Activated naive CD8-positive, alpha-beta T cell treated with anti-CD3 and anti-CD28 coated beads, Interleukin-2, amount 50 U/mL, for 24 hours (primary cell): ENCODE measurements at regions not wholly inside any gene's neighbourhood (a gene's known extent, or its start where the extent isn't known, plus 50 kb on each side); places are given as distances from the start of the nearest gene placed in this dataset.

Experiments used
- ATAC-seq: fragments of 150-1000 bp; cut with Tn5 transposase; one replicate; pipeline ENCODE4 v1.10.0; 2021
- DNase-seq: peaks from one replicate; pipeline ENCODE4 v3.0.0; 2021
- H3K27ac Mint-ChIP-seq: one replicate; pipeline ENCODE4 v1.8.0; 2021; ENCODE audit warnings: mild to moderate bottlenecking, mixed read lengths
- H3K27me3 Mint-ChIP-seq: one replicate; pipeline ENCODE4 v1.8.0; 2021; ENCODE audit warnings: mixed read lengths
- H3K36me3 Mint-ChIP-seq: one replicate; pipeline ENCODE4 v1.8.0; 2021; ENCODE audit warnings: low read depth, mixed read lengths
- H3K4me1 Mint-ChIP-seq: one replicate; pipeline ENCODE4 v1.8.0; 2021; ENCODE audit warnings: mixed read lengths
- H3K4me3 Mint-ChIP-seq: one replicate; pipeline ENCODE4 v1.8.0; 2021; ENCODE audit warnings: mild to moderate bottlenecking, moderate library complexity, mixed read lengths
- H3K9me3 Mint-ChIP-seq: one replicate; pipeline ENCODE4 v1.8.0; 2021; ENCODE audit warnings: mixed read lengths

DNA sequence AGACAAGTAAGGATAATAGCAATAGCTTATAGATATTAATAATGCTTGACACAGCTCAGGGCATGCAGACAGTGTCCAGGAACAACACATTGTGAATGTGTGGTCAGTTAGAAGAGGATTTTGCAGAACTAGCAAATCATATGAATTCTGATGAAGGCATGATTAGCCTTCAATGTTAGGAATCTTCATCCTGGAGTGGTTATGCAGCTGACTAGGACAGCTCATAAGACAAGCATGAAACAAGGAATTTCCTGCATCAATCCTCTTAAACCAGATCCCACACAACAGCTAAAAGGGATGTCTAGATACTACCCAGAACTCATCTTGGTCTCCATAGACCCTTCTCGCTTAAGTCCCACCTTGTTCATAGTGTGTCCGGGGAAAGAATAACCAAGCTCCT is 499.0 kb upstream of the ATP11B start:
- no peaks in the 10 kb centered on the region for H3K36me3 Mint-ChIP-seq
- DNase-seq (no peak), ATAC-seq (no peak)
- no peaks in the 10 kb centered on the region for H3K9me3 Mint-ChIP-seq
- no peak overlapping the region for H3K27ac Mint-ChIP-seq
- H3K4me1 Mint-ChIP-seq = no peaks in the 10 kb centered on the region
- H3K4me3 Mint-ChIP-seq = no peak overlapping the region
- H3K27me3 Mint-ChIP-seq = no peaks in the 10 kb centered on the region

DNA sequence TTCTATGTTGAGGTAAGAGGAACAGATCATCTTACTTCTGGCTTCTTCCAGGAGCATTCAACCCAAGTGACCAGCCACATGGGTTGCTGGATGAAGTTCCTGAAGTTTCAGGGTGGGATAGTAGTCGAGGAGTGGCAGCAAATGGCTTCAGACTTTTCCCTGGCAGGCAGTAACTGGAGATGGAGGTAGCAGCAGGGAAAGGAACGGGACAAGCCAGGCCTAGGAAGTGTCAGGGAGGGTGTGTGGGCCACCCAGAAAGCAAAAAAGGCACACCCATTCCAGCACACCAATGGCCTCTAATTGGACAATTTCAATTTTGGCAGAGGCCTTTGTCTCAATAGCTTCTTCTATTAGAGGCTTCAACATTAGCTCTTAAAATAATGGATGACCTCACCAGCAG is 498.6 kb upstream of the ATP11B start:
- Mint-ChIP-seq H3K4me1 (no peaks in the 10 kb centered on the region), H3K36me3 (no peaks in the 10 kb centered on the region), H3K27me3 (no peaks in the 10 kb centered on the region), H3K27ac (no peak overlapping the region), H3K4me3 (no peak overlapping the region), H3K9me3 (no peaks in the 10 kb centered on the region)
- DNase-seq (no peak), ATAC-seq (no peak)

DNA sequence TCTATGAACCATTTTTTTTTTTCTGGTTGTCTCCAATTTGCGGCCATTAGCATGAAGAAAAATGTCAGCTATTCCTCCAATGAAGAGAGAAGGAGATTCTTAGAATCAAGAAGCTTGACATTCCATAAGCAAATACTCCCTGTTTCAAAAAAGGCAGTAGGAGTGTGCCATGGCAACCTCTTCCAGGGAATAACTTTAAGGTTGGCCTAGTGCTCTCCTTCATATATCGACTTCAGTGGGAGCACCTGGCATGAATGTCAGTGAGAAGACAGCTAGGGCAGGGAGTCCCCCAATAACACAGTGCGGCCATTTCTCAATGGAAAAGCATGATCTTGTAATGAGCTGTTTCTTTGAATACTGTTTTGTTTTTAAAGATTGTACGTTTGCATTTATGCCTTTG is 493.0 kb upstream of the ATP11B start:
- no peak for ATAC-seq
- H3K27me3 Mint-ChIP-seq = peaks cover 2% of the 10 kb centered on the region
- no peaks in the 10 kb centered on the region for H3K36me3 Mint-ChIP-seq
- no peak overlapping the region for H3K27ac Mint-ChIP-seq
- DNase-seq = no peak
- H3K9me3 Mint-ChIP-seq = no peaks in the 10 kb centered on the region
- H3K4me1 Mint-ChIP-seq = no peaks in the 10 kb centered on the region
- no peak overlapping the region for H3K4me3 Mint-ChIP-seq

DNA sequence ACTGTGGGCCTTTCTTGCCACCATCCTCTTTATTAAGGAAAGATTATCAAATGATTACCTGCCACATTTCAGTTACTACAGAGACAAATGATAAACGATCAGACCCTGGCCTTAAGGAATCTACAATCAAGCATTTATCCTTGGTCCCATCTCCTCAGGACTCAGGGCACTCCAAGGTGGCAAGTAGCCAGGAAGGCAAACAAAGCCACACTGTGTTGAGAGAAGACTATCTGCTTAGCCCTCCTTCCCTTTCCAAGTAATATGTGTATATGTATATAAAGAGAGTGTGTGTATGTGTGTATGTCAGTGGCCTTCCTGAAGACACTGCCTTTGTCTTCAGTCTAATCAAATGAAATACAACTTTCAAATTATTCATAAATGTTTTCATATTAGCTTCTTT is 490.1 kb upstream of the ATP11B start:
- Mint-ChIP-seq H3K4me1 (no peaks in the 10 kb centered on the region), H3K27me3 (peaks cover 2% of the 10 kb centered on the region), H3K9me3 (no peaks in the 10 kb centered on the region), H3K36me3 (no peaks in the 10 kb centered on the region), H3K4me3 (no peak overlapping the region), H3K27ac (no peak overlapping the region)
- DNase-seq = no peak
- ATAC-seq = no peak

DNA sequence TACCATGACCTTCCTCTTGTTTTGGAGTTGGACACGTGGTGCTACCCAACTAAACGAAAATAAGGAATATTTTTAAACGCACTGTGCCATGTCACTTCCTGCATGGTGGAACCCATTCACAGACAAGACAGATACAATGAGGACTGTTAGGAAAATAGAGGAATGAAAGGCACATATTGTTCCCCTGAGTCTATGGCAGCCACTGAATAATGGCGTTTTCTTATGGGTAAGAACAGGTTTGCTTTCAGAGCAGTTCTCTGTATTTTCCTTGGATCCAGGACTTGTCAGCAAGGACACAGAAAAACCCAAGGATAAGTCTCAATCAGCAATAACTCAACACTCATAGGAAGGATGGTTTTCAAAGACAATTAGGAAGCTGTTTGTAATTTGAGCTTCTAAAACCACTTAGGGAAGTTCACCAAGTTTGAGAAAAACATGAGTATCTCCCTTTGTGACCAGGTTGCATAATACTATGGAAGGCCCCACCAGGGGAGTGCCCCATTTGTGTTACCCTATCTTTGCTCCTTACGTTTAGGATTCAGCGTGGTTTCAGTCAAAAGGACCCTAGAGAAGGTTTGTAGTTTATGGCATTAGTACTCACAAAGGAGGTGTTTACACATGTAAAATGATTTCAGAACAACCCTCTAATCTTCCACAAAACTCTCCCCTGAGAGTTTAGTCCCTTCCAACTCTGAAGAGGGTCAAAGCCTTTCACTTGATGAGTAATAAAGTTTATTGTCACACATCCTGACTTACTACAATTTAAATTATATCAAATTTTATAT is 487.2 kb upstream of the ATP11B start:
- H3K36me3 Mint-ChIP-seq = no peaks in the 10 kb centered on the region
- no peak overlapping the region for H3K27ac Mint-ChIP-seq
- ATAC-seq = no peak
- no peak for DNase-seq
- no peak overlapping the region for H3K4me3 Mint-ChIP-seq
- H3K27me3 Mint-ChIP-seq = no peaks in the 10 kb centered on the region
- H3K4me1 Mint-ChIP-seq = no peaks in the 10 kb centered on the region
- no peaks in the 10 kb centered on the region for H3K9me3 Mint-ChIP-seq

DNA sequence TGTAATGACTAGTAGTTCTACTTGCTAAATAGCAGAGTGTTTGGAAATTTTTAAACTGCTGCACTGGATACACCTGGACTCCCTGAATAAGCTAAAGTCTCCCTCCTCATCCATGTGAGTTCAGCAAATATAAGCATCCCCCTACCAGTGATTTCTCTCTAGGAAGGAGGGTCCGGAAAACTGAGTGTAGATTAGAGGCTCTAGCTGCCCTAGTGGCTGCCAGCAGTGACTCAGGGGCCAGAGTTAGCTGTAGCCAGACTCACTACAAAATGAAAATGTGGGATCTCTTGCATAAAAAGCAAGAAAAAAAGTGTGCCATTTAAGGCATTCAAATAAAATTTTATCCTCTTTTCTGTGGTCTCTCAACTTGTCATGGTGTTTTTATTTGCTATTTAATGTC is 485.0 kb upstream of the ATP11B start:
- no peaks in the 10 kb centered on the region for H3K27me3 Mint-ChIP-seq
- ATAC-seq (no peak), DNase-seq (no peak)
- no peaks in the 10 kb centered on the region for H3K4me1 Mint-ChIP-seq
- H3K27ac Mint-ChIP-seq = no peak overlapping the region
- peaks cover 10% of the 10 kb centered on the region for H3K9me3 Mint-ChIP-seq
- H3K36me3 Mint-ChIP-seq = no peaks in the 10 kb centered on the region
- no peak overlapping the region for H3K4me3 Mint-ChIP-seq

DNA sequence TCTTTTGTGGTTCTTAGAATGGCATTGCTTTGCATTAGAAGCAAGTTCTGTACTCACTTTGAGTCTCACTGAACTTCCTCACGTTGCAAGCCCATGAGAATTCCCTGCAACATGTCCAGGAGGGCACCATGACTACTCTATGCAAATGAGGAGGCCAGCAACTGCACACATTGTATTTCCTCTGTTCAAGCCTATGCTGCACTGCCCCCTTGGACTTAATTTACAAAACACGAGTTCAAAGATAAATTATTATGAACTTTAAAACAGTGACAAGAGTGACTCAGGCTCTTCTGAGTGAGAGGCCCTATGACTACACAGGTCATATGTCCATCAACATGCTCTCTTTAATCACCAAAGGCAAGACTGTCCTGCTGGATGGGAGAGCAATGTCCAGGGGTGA is 484.2 kb upstream of the ATP11B start:
- no peak overlapping the region for H3K4me3 Mint-ChIP-seq
- ATAC-seq (no peak), DNase-seq (no peak)
- no peaks in the 10 kb centered on the region for H3K4me1 Mint-ChIP-seq
- H3K36me3 Mint-ChIP-seq = no peaks in the 10 kb centered on the region
- H3K9me3 Mint-ChIP-seq = peaks cover 12% of the 10 kb centered on the region
- no peak overlapping the region for H3K27ac Mint-ChIP-seq
- H3K27me3 Mint-ChIP-seq = no peaks in the 10 kb centered on the region

DNA sequence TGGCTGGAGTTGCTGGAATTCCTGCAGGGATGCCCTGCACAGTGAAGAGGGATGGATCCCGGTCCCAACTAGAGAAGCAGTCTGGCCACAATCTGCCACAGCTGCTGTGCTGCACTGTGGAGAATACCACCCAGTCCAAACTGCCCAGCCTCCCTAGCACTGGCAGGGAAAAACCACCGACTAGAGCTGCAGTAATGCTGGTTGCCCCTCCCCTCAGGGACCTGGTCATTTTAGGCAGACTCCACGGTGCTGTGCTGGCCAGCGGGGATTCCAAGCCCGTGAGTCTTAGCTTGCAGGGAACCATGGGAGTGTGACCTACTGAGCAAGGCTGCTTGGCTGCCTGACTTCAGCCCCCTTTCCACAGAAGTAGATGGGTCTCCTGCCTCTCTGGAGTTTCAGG is 478.0 kb upstream of the ATP11B start:
- Mint-ChIP-seq H3K27me3 (no peaks in the 10 kb centered on the region), H3K27ac (no peak overlapping the region), H3K36me3 (no peaks in the 10 kb centered on the region), H3K4me1 (no peaks in the 10 kb centered on the region), H3K9me3 (peaks cover 24% of the 10 kb centered on the region), H3K4me3 (no peak overlapping the region)
- ATAC-seq (no peak), DNase-seq (no peak)

DNA sequence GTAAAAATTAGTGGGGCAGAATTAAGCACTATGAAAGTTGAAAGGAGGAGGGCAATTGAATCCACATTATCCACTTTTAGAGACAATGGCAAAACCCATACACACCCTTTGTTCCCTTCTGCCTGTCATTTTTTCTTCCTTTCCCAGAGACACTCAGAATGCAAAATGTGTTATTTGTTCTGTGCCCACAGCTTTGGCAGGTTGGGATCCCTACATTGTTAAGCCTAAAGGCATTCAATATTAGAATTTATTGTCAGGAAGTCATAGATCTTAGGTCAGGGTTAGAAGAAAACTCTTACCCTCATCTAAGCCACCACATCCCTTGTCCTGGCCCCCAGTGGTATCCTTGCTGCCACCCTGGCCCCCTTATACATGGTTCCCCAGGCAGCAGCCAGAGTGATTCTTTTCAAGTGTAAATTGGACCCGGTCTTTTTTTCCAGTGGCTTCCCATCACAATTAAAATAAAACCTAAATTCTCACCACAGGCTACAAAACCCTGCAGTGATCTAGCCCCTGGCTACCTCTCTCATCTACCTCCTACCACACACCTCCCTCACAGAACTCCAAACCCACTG is 470.1 kb upstream of the ATP11B start:
- ATAC-seq (no peak), DNase-seq (no peak)

DNA sequence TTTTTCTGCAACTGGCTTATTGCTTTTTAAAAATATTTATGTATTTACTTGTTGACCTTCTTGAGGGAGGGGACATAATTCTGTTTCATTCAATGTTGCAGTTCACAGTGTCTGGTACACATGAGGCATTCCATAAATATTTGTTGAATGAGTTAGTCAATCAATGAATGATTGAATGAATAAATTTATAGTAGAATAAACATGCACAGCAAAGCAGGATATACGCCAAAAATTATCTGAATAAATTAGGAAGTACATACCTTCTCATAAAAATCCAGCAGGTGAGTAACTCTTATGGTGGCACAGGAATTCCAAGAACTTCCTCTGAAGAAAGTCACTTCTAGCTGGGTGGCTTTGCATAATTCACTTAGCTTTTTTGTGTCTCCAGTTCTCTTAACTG is 469.4 kb upstream of the ATP11B start:
- no peak overlapping the region for H3K4me3 Mint-ChIP-seq
- DNase-seq (no peak), ATAC-seq (no peak)
- no peaks in the 10 kb centered on the region for H3K27me3 Mint-ChIP-seq
- H3K9me3 Mint-ChIP-seq = peaks cover 14% of the 10 kb centered on the region
- no peaks in the 10 kb centered on the region for H3K4me1 Mint-ChIP-seq
- no peaks in the 10 kb centered on the region for H3K36me3 Mint-ChIP-seq
- no peak overlapping the region for H3K27ac Mint-ChIP-seq

More for the DNA sequence above, 470.1 kb upstream of the ATP11B start:
- peaks cover 14% of the 10 kb centered on the region for H3K9me3 Mint-ChIP-seq
- no peaks in the 10 kb centered on the region for H3K36me3 Mint-ChIP-seq
- no peak overlapping the region for H3K27ac Mint-ChIP-seq
- H3K4me3 Mint-ChIP-seq = no peak overlapping the region
- H3K27me3 Mint-ChIP-seq = no peaks in the 10 kb centered on the region
- H3K4me1 Mint-ChIP-seq = no peaks in the 10 kb centered on the region

DNA sequence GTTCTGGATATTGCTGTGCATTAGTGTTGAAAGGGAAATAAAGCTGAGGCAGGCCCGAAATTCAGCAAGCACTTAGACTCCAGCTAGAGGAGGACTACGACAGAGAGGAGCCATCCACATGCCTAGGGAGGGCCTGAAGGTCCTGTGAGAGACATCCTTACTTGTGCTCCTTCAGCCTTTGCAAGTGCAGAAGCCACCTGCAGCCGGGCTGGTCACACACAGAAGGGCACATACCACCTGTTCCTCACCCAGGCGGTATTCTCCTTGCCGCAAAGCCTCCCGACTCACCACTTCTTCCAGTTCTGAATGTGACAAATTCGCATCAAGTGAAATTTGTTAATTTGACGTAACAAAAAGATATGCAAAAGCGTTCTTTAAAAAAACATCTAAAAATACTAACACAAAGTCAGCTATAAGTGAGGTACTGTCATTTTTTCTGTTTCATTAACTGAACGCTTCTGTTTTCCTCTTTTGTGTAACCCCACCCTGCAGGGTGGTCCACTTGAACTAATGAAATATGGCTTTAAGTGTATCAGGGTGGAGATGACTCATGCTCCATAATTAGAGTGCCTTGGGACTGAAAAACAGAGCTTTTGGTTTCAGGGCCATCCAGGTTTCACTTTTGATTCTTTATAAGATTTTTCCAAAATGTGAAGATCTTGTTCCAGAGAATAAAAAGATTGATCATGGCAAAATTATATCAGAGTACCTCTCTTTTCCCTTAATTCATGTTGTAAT is 467.9 kb upstream of the ATP11B start:
- DNase-seq (no peak), ATAC-seq (no peak)
- Mint-ChIP-seq H3K4me3 (no peak overlapping the region), H3K9me3 (peaks cover under 1% of the 10 kb centered on the region), H3K27ac (no peak overlapping the region), H3K4me1 (no peaks in the 10 kb centered on the region), H3K27me3 (no peaks in the 10 kb centered on the region), H3K36me3 (no peaks in the 10 kb centered on the region)

DNA sequence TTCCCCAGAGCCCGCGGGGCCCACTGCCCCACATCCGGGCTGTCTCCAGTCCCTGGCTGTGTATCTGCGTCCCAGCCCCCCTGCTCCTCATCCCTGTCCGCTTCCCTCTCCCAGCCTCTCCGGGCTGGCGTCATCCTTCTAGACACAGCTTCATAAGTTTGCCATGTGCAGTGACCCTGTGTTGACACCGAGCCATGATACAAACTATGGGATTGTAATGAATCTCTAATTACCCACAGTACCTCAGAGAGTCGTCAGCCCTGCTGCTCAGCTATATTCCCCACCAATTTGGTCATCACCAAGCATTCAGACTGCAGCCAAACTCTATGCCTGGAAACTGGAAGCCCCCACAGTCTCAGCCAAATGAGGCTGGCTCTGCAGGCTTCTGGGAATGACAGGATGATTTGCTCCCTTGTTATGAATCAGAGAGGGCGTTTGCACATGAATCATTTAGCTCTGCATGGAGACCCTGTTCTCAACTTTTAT is 466.1 kb upstream of the ATP11B start:
- Mint-ChIP-seq H3K9me3 (peaks cover under 1% of the 10 kb centered on the region), H3K4me3 (no peak overlapping the region), H3K27ac (no peak overlapping the region), H3K4me1 (no peaks in the 10 kb centered on the region), H3K27me3 (no peaks in the 10 kb centered on the region), H3K36me3 (no peaks in the 10 kb centered on the region)
- ATAC-seq (no peak), DNase-seq (no peak)

DNA sequence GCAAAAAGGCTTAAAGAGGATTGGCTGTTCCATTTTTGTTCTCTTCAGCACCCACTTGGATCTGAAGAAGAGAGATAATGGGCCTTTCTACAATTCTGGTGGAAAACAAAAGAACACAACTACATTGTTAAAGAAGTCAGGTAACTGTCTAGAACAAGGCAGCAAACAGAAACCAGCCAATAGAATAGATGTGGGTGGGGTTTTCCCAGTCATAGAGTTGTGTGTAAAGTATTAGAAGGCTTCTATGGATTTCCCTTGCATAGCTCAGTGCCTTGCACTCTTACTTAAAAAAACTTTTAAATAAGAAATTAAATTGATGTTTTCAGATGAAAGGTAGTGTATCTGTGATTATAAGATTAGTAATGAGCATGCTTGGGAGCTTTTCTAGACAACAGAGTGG is 462.7 kb upstream of the ATP11B start:
- no peaks in the 10 kb centered on the region for H3K36me3 Mint-ChIP-seq
- no peak overlapping the region for H3K27ac Mint-ChIP-seq
- no peak overlapping the region for H3K4me3 Mint-ChIP-seq
- no peak for ATAC-seq
- no peak for DNase-seq
- H3K4me1 Mint-ChIP-seq = no peaks in the 10 kb centered on the region
- H3K9me3 Mint-ChIP-seq = peaks cover 4% of the 10 kb centered on the region
- no peaks in the 10 kb centered on the region for H3K27me3 Mint-ChIP-seq

DNA sequence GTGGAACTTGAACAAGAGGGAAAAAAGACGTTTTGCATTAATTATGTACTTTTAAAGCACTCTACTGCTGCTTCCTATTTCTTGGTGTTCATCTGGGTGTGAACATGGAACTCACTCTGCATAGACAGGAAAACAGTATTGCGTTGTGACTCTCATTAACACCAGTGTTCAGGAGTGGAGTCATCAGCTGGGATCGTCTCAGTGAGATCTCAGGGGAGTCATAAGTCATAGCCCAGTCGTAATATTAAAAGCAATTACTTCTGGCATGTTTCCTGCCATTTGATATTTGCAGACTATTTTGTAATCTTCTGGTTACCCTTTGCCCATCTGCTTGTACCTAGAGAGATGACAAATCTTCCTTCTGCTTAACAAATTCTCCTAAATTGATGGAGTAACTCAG is 462.0 kb upstream of the ATP11B start:
- H3K27me3 Mint-ChIP-seq = no peaks in the 10 kb centered on the region
- DNase-seq (no peak), ATAC-seq (no peak)
- H3K9me3 Mint-ChIP-seq = peaks cover 5% of the 10 kb centered on the region
- H3K4me3 Mint-ChIP-seq = no peak overlapping the region
- H3K4me1 Mint-ChIP-seq = no peaks in the 10 kb centered on the region
- no peak overlapping the region for H3K27ac Mint-ChIP-seq
- H3K36me3 Mint-ChIP-seq = no peaks in the 10 kb centered on the region

DNA sequence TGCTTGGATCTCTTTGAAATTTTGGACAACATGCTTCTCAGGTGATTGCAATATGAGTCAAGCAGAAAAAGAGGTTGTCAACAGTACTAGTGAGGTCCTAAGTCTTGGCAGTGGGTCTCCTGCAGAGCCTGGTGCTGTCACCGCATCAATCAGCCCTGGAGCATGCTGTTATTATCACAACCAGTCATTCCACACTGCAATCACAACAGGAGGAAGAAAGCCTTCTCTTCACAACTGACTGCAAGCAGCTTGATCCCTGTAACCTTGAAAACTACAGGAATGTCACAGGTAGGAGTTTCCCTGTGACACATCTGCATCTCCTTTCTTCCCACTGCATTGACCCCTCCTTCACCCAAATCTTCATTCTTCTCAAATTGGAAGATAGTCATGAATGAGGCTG is 451.1 kb upstream of the ATP11B start:
- Mint-ChIP-seq H3K27ac (no peak overlapping the region), H3K27me3 (no peaks in the 10 kb centered on the region), H3K9me3 (peaks cover 3% of the 10 kb centered on the region), H3K36me3 (no peaks in the 10 kb centered on the region), H3K4me3 (no peak overlapping the region), H3K4me1 (no peaks in the 10 kb centered on the region)
- no peak for ATAC-seq
- DNase-seq = no peak
